Stimulated activated CD4-positive, alpha-beta T cell treated with anti-CD3 and anti-CD28 coated beads, TNF-alpha, amount 100 ng/mL, for 1 hour (primary cell): ENCODE measurements at regions not wholly inside any gene's neighbourhood (a gene's known extent, or its start where the extent isn't known, plus 50 kb on each side); places are given as distances from the start of the nearest gene placed in this dataset.

Source experiments
- DNase-seq, 3 donors: peaks; one replicate each; pipeline ENCODE4 v3.0.0-alpha.2; 2020; ENCODE audit warnings: low read depth in 3 of 3, low spot score in 1 of 3

- no peak for DNase-seq
Observed at GRCh38 chr1:207971331-207972219, 60.6 kb upstream of the CD34 start.

GRCh38 chr1:207970329-207971233 lies 59.7 kb upstream of the CD34 start:
- DNase-seq: no peak

GRCh38 chr1:207969528-207969927 lies 58.6 kb upstream of the CD34 start:
- DNase-seq: no peak

GRCh38 chr1:207968521-207969009 lies 57.6 kb upstream of the CD34 start:
- DNase-seq: no peak

GRCh38 chr1:207967703-207968102 lies 56.8 kb upstream of the CD34 start:
- DNase-seq: no peak

- no peak for DNase-seq
Observed at GRCh38 chr1:207966521-207966920, 55.6 kb upstream of the CD34 start.

GRCh38 chr1:207965392-207966387 lies 54.8 kb upstream of the CD34 start:
- no peak for DNase-seq

- DNase-seq: no peak
Observed at GRCh38 chr1:207964195-207964966, 53.5 kb upstream of the CD34 start.

GRCh38 chr1:207963427-207964194 lies 52.7 kb upstream of the CD34 start:
- peak; percentile 54 to 77 (median 69) for DNase-seq

GRCh38 chr1:207962716-207963426 lies 51.9 kb upstream of the CD34 start:
- no peak for DNase-seq
